HepG2 (cell line): ENCODE measurements at regions not wholly inside any gene's neighbourhood (a gene's known extent, or its start where the extent isn't known, plus 50 kb on each side); places are given as distances from the start of the nearest gene placed in this dataset.

ENCODE experiments used
- BRD4 ChIP-seq: sonication (generic); formaldehyde crosslinking; IDR thresholded peaks from 2 replicates; pipeline ENCODE4 v1.4.0; 2020; ENCODE audit warnings: missing genetic modification reagents
- FOXA1 ChIP-seq, 2 experiments: fragments of 450-650 bp in 1 of 2; sonication (generic) in 1 of 2; formaldehyde crosslinking in 1 of 2; IDR thresholded peaks; 2 replicates each; pipeline versions ENCODE4 v1.4.0 to v1.6.1; 2016 to 2020; ENCODE audit warnings: missing genetic modification reagents in 1 of 2
- IRX3 ChIP-seq: sonication (generic); formaldehyde crosslinking; IDR thresholded peaks from 2 replicates; pipeline ENCODE4 v1.8.1; 2023; ENCODE audit warnings: mild to moderate bottlenecking, low read depth, missing genetic modification reagents, borderline replicate concordance
- MXD4 ChIP-seq: IDR thresholded peaks from 2 replicates; pipeline ENCODE4 v1.6.1; 2016; ENCODE audit warnings: mild to moderate bottlenecking, missing biosample characterization, missing genetic modification reagents
- NCOA5 ChIP-seq: sonication (generic); formaldehyde crosslinking; IDR thresholded peaks from 2 replicates; pipeline ENCODE4 v1.4.0; 2020; ENCODE audit warnings: missing genetic modification reagents
- PAXIP1 ChIP-seq: sonication (generic); formaldehyde crosslinking; conservative IDR thresholded peaks from 2 replicates; pipeline ENCODE4 v1.4.0; 2020; ENCODE audit warnings: mild to moderate bottlenecking, missing genetic modification reagents, moderate library complexity
- POGK ChIP-seq: sonication (generic); formaldehyde crosslinking; conservative IDR thresholded peaks from 2 replicates; pipeline ENCODE4 v1.8.0; 2022; ENCODE audit warnings: mild to moderate bottlenecking, moderate library complexity, missing genetic modification reagents
- PRDM15 ChIP-seq: sonication (generic); formaldehyde crosslinking; IDR thresholded peaks from 2 replicates; pipeline ENCODE4 v1.4.0; 2020; ENCODE audit warnings: missing genetic modification reagents
- SAFB2 ChIP-seq: sonication (generic); formaldehyde crosslinking; IDR thresholded peaks from 2 replicates; pipeline ENCODE4 v1.5.1; 2020; ENCODE audit warnings: missing genetic modification reagents, low read depth, mild to moderate bottlenecking, borderline replicate concordance
- ZBTB4 ChIP-seq: sonication (generic); formaldehyde crosslinking; IDR thresholded peaks from 2 replicates; pipeline ENCODE4 v1.4.0; 2020; ENCODE audit warnings: missing genetic modification reagents, mild to moderate bottlenecking, borderline replicate concordance
- ZFP36 ChIP-seq: fragments of 150-350 bp; IDR thresholded peaks from 2 replicates; pipeline ENCODE4 v1.6.1; 2018; ENCODE audit warnings: borderline replicate concordance, low read length, low read depth; ENCODE audit not compliant: partially characterized antibody
- ZNF547 ChIP-seq: sonication (generic); formaldehyde crosslinking; IDR thresholded peaks from 2 replicates; pipeline ENCODE4 v1.5.1; 2020; ENCODE audit warnings: mild to moderate bottlenecking, missing genetic modification reagents
- ZNF619 ChIP-seq: sonication (generic); formaldehyde crosslinking; IDR thresholded peaks from 2 replicates; pipeline ENCODE4 v1.4.0; 2020; ENCODE audit warnings: mild to moderate bottlenecking, missing genetic modification reagents
- ZNF816 ChIP-seq: sonication (generic); formaldehyde crosslinking; IDR thresholded peaks from 2 replicates; pipeline ENCODE4 v1.8.0; 2022; ENCODE audit warnings: missing genetic modification reagents, mild to moderate bottlenecking, borderline replicate concordance
- ZNF883 ChIP-seq: sonication (generic); formaldehyde crosslinking; IDR thresholded peaks from 2 replicates; pipeline ENCODE4 v1.5.1; 2020; ENCODE audit warnings: mild to moderate bottlenecking, missing genetic modification reagents; ENCODE audit errors: not compliant biosample characterization

GRCh38 chr20:50304923-50305635, 114.4 kb downstream of the CEBPB start (continued):
- TF ChIP-seq MXD4 (peak; percentile 99), IRX3 (peak; percentile 96), PAXIP1 (no peak; the same call in 1 of the 2 replicates), ZNF883 (CRISPR knock-in tag) (peak; percentile 97), ZBTB4 (CRISPR knock-in tag) (peak; percentile 94; the same call in 1 of the 2 replicates), BRD4 (CRISPR knock-in tag) (peak; percentile 98), NCOA5 (peak; percentile 16; the same call in 1 of the 2 replicates), ZNF547 (CRISPR knock-in tag) (peak; percentile 100), PRDM15 (CRISPR knock-in tag) (peak; percentile 72; the same call in 1 of the 2 replicates), FOXA1 (IDR thresholded peaks at IDR 0.05) (no peak), FOXA1 (CRISPR knock-in tag; IDR thresholded peaks at IDR 0.05) (peak; percentile 74), SAFB2 (CRISPR knock-in tag) (no peak; the same call in none of the 2 replicates), POGK (CRISPR knock-in tag) (peak; percentile 93), ZNF619 (CRISPR knock-in tag) (no peak; the same call in 1 of the 2 replicates), ZFP36 (peak; percentile 44), ZNF816 (CRISPR knock-in tag) (peak; percentile 98)
